HG03066 (cell line): ENCODE measurements at regions not wholly inside any gene's neighbourhood (a gene's known extent, or its start where the extent isn't known, plus 50 kb on each side); places are given as distances from the start of the nearest gene placed in this dataset.

Source experiments
- ATAC-seq: cut with Tn5 transposase; IDR thresholded peaks from one replicate; pipeline ENCODE4 v1.9.1; 2021; ENCODE audit warnings: low read depth; ENCODE audit not compliant: unreplicated experiment

- no peak for ATAC-seq
Observed at GRCh38 chr6:164023535-164023934, 609.0 kb downstream of the QKI start.

- ATAC-seq: no peak
Observed at GRCh38 chr6:164022632-164023031, 608.1 kb downstream of the QKI start.

- ATAC-seq: no peak
Observed at GRCh38 chr6:164021589-164022250, 607.2 kb downstream of the QKI start.

GRCh38 chr6:164020142-164020541 lies 605.6 kb downstream of the QKI start:
- no peak for ATAC-seq

- ATAC-seq: no peak
Observed at GRCh38 chr6:164018133-164018532, 603.6 kb downstream of the QKI start.

- no peak for ATAC-seq
Observed at GRCh38 chr6:164016056-164016455, 601.5 kb downstream of the QKI start.

GRCh38 chr6:164015088-164015484 lies 600.6 kb downstream of the QKI start:
- ATAC-seq: no peak

GRCh38 chr6:164014346-164015087 lies 600.0 kb downstream of the QKI start:
- ATAC-seq: no peak

- no peak for ATAC-seq
Observed at GRCh38 chr6:164013480-164014208, 599.1 kb downstream of the QKI start.

GRCh38 chr6:164011321-164011720 lies 596.8 kb downstream of the QKI start:
- ATAC-seq: no peak

GRCh38 chr6:164010441-164011103 lies 596.1 kb downstream of the QKI start:
- no peak for ATAC-seq

- no peak for ATAC-seq
Observed at GRCh38 chr6:164008902-164009301, 594.4 kb downstream of the QKI start.

GRCh38 chr6:164007881-164008280 lies 593.4 kb downstream of the QKI start:
- no peak for ATAC-seq

GRCh38 chr6:164006459-164006858 lies 591.9 kb downstream of the QKI start:
- no peak for ATAC-seq

- ATAC-seq: no peak
Observed at GRCh38 chr6:164005004-164005711, 590.6 kb downstream of the QKI start.

- ATAC-seq: no peak
Observed at GRCh38 chr6:164000276-164000675, 585.8 kb downstream of the QKI start.

- ATAC-seq: no peak
Observed at GRCh38 chr6:163999475-164000125, 585.1 kb downstream of the QKI start.

GRCh38 chr6:163998496-163998895 lies 584.0 kb downstream of the QKI start:
- no peak for ATAC-seq

GRCh38 chr6:163996491-163996890 lies 582.0 kb downstream of the QKI start:
- no peak for ATAC-seq

GRCh38 chr6:163994566-163994965 lies 580.0 kb downstream of the QKI start:
- no peak for ATAC-seq
